ENCODE measurements at regions not wholly inside any gene's neighbourhood (a gene's known extent, or its start where the extent isn't known, plus 50 kb on each side); places are given as distances from the start of the nearest gene placed in this dataset.

GRCh38 chr16:48004141-48004695 lies 151.6 kb downstream of the ABCC12 start:
- FAIRE-seq (no peak), DNase-seq (ENCODE audit: insufficient read length, low spot score) (no peak)
- TF ChIP-seq POLR2A (IDR thresholded peaks at IDR 0.05; ENCODE audit: low read depth, low read length): no peak

- DNase-seq (ENCODE audit: insufficient read length, low spot score): no peak
- no peak for FAIRE-seq
- TF ChIP-seq POLR2A (IDR thresholded peaks at IDR 0.05; ENCODE audit: low read depth, low read length): no peak
Measured at GRCh38 chr16:48003206-48003907, 152.4 kb downstream of the ABCC12 start.

- no peak for DNase-seq (ENCODE audit: insufficient read length, low spot score)
- no peak for FAIRE-seq
- no peak for TF ChIP-seq POLR2A (IDR thresholded peaks at IDR 0.05; ENCODE audit: low read depth, low read length)
Measured at GRCh38 chr16:48001324-48001895, 154.4 kb downstream of the ABCC12 start.

- TF ChIP-seq POLR2A (IDR thresholded peaks at IDR 0.05; ENCODE audit: low read depth, low read length): no peak
Measured at GRCh38 chr16:48000622-48001021, 155.2 kb downstream of the ABCC12 start.

GRCh38 chr16:47999595-47999994 lies 156.2 kb downstream of the ABCC12 start:
- no peak for TF ChIP-seq POLR2A (IDR thresholded peaks at IDR 0.05; ENCODE audit: low read depth, low read length)
- DNase-seq (ENCODE audit: insufficient read length, low spot score): no peak
- no peak for FAIRE-seq

More at GRCh38 chr16:48000622-48001021, 155.2 kb downstream of the ABCC12 start:
- no peak for FAIRE-seq
- no peak for DNase-seq (ENCODE audit: insufficient read length, low spot score)

DNA sequence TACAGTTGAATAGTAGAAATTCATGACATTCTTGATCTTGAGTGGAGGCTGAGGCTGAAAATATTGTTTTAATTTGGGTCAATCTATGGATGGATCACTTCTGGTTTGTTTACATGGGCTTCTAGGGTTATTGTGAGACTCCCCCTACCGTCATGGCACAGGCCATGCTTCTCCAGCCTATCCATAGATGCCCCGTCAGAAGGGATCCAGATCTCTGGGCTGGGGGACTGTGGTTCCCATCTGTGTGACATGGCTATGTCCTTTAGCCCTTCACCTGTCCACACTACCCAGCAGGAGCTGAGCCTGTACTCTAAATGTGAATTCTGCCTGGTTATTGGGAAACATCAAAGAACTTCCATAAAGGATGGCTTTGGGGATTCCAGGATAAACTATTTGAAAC lies 160.4 kb downstream of the ABCC12 start:
- FAIRE-seq: no peak
- DNase-seq (ENCODE audit: insufficient read length, low spot score): no peak
- no peak for TF ChIP-seq POLR2A (IDR thresholded peaks at IDR 0.05; ENCODE audit: low read depth, low read length)

DNA sequence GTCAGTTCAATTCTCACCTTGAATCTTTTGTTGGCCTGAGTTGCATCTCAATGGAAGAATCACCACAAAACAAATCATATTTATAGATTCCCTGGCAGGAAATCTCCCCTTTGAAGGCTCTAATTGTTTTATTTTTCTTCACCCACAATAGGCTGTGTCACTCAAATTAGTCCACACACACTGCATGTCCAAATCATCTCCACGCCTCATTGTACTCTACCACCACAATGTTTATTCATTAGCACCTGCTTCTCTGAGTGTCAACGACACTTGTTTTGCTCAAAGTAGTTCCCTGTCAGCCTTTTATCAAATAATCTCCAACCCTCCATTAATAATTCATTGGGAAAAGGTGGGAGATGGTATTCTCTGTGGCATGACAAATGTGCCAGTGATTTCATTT lies 164.3 kb downstream of the ABCC12 start:
- no peak for DNase-seq (ENCODE audit: insufficient read length, low spot score)
- FAIRE-seq: no peak
- no peak for TF ChIP-seq POLR2A (IDR thresholded peaks at IDR 0.05; ENCODE audit: low read depth, low read length)

DNA sequence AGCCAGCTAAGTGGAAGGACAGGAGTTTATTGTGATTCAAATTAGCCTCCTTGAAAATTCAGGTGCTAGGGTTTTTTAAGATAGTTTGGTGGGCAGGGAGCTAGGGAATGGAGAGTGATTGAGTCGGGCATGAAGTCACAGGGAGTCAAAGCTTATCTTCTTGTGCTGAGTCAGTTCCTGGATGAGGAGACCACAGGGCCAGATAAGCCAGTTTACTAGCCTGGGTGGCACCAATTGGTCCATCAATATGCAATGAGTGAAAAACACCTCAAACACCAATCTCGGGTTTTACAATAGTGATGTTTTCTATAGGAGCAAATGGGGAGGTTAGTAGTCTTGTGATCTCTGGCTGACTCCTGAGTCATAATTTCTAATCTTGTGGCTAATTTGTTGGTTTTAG lies 165.1 kb downstream of the ABCC12 start:
- FAIRE-seq (no peak), DNase-seq (ENCODE audit: insufficient read length, low spot score) (no peak)
- TF ChIP-seq POLR2A (IDR thresholded peaks at IDR 0.05; ENCODE audit: low read depth, low read length): no peak

DNA sequence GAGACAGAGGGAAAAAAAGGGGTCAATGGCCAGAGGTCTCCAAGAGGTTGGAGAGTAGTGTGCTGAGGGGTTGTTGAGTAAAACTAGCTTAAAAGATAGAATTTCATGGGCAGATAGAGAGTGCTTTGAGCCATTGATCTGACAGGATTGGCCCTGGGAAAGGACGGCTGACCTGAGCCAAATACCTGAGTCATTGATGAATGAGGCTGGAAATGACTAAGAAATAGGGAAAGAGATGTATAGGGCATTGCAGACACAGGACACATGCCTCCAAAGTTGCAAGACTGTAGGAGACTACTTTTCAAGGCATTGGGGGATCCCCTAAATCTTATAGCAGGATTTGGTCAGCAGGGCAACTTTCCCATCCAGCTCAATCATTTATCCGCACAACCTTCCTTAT lies 168.7 kb downstream of the ABCC12 start:
- DNase-seq (ENCODE audit: insufficient read length, low spot score) (no peak), FAIRE-seq (no peak)
- TF ChIP-seq POLR2A (IDR thresholded peaks at IDR 0.05; ENCODE audit: low read depth, low read length): no peak

GRCh38 chr16:47986031-47986430 lies 169.8 kb downstream of the ABCC12 start:
- no peak for DNase-seq (ENCODE audit: insufficient read length, low spot score)
- TF ChIP-seq POLR2A (IDR thresholded peaks at IDR 0.05; ENCODE audit: low read depth, low read length): no peak
- no peak for FAIRE-seq

DNA sequence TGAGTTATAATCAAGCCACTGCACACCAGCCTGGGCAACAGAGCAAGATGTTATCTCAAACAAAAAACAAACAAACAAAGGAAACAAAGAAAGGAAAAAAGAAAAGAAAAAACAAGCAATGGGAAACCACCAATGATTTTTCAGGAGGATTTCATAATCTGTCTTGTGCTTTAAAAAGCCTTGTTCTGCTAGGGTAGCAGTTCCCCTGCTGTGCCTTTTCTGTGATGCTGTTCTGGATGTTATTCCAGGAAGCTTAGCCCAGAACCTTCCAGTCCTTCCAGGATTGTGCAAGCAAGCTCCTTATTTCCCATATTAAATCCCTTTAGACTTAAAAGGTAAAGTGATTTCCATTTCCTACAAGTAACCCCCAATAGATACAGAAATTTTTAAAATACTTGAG lies 171.1 kb downstream of the ABCC12 start:
- no peak for FAIRE-seq

GRCh38 chr16:47983999-47984580 lies 171.7 kb downstream of the ABCC12 start:
- TF ChIP-seq POLR2A (IDR thresholded peaks at IDR 0.05; ENCODE audit: low read depth, low read length): no peak
- no peak for FAIRE-seq
- DNase-seq (ENCODE audit: insufficient read length, low spot score): no peak

More for the DNA sequence above, 171.1 kb downstream of the ABCC12 start:
- no peak for DNase-seq (ENCODE audit: insufficient read length, low spot score)
- TF ChIP-seq POLR2A (IDR thresholded peaks at IDR 0.05; ENCODE audit: low read depth, low read length): no peak

- FAIRE-seq (no peak), DNase-seq (ENCODE audit: insufficient read length, low spot score) (no peak)
- TF ChIP-seq POLR2A (IDR thresholded peaks at IDR 0.05; ENCODE audit: low read depth, low read length): no peak
Measured at GRCh38 chr16:47980212-47980611, 175.6 kb downstream of the ABCC12 start.

DNA sequence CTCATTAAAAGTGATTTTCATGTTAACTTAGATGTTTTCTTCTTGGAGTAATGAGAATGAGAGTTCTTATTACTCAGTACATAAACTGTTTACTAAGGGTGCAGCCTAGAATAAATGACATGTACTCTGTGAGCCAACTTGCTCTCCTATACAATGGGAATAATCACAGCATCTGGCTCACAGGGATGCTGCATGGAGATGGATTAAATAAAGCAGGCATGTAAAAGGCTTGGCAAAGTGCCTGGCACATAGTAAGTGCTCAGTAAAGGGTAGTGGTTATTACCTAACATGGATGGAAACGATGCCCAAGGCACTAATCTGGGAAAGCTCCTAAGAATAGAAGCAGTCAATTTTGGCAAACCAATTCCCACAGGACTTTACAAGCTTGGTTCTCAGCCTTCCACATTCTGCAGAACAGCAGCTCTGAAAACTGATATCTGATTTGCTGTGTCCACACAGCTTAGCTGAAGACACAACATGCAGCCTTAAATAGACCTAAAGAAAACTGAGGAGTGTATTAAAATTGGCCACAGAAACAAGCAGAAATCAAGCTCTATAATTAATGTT lies 176.1 kb downstream of the ABCC12 start:
- TF ChIP-seq POLR2A (IDR thresholded peaks at IDR 0.05; ENCODE audit: low read depth, low read length): no peak
- FAIRE-seq (no peak), DNase-seq (ENCODE audit: insufficient read length, low spot score) (no peak)
